DOHH2 (cell line): ENCODE measurements at regions not wholly inside any gene's neighbourhood (a gene's known extent, or its start where the extent isn't known, plus 50 kb on each side); places are given as distances from the start of the nearest gene placed in this dataset.
"Not testable (repeated sequence)": the region's sequence is repeated elsewhere in the genome, so short reads cannot be mapped to it uniquely, and the experiment has no call there.

Source experiments
- H3F3A ChIP-seq: fragments of 200-600 bp; sonication (generic), shearing (Covaris generic); 2 replicates; pipeline ENCODE4 v1.6.0; 2016; ENCODE audit warnings: antibody characterized with exemption, mild to moderate bottlenecking; ENCODE audit not compliant: control insufficient read depth, insufficient read depth
- H3K27ac ChIP-seq: fragments of 200-600 bp; sonication (generic); 2 replicates; pipeline ENCODE4 v1.5.1; 2014; ENCODE audit warnings: low read depth, mild to moderate bottlenecking, low read length, moderate library complexity
- H3K27me3 ChIP-seq: fragments of 200-600 bp; sonication (generic); 2 replicates; pipeline ENCODE4 v1.6.1; 2014; ENCODE audit warnings: mild to moderate bottlenecking, low read length, mixed read lengths; ENCODE audit not compliant: control insufficient read depth
- H3K36me3 ChIP-seq: fragments of 200-600 bp; sonication (generic); 2 replicates; pipeline ENCODE4 v1.6.1; 2014; ENCODE audit warnings: mild to moderate bottlenecking, low read length, moderate library complexity, mixed read lengths; ENCODE audit not compliant: control insufficient read depth
- H3K4me1 ChIP-seq: fragments of 200-600 bp; sonication (generic); 2 replicates; pipeline ENCODE4 v1.6.1; 2014; ENCODE audit warnings: mild to moderate bottlenecking, low read length, mixed read lengths; ENCODE audit not compliant: control insufficient read depth
- H3K4me2 ChIP-seq: fragments of 200-600 bp; sonication (generic); 2 replicates; pipeline ENCODE4 v1.6.0; 2014; ENCODE audit warnings: mild to moderate bottlenecking, low read length, moderate library complexity
- H3K4me3 ChIP-seq: fragments of 200-600 bp; sonication (generic); 2 replicates; pipeline ENCODE4 v1.5.1; 2014; ENCODE audit warnings: mild to moderate bottlenecking, low read length, mixed read lengths
- H3K79me2 ChIP-seq: fragments of 200-600 bp; sonication (generic); 2 replicates; pipeline ENCODE4 v1.6.1; 2014; ENCODE audit warnings: mild to moderate bottlenecking, low read length, mixed read lengths; ENCODE audit not compliant: control insufficient read depth
- H3K9me2 ChIP-seq: fragments of 200-600 bp; sonication (generic); replicated peaks from 2 replicates; pipeline ENCODE4 v1.6.1; 2014; ENCODE audit warnings: mild to moderate bottlenecking, low read length, mixed read lengths; ENCODE audit not compliant: control insufficient read depth
- H3K9me3 ChIP-seq: fragments of 200-600 bp; sonication (generic); 2 replicates; pipeline ENCODE4 v1.6.1; 2014; ENCODE audit warnings: antibody characterized with exemption, low read length, mixed read lengths; ENCODE audit not compliant: control insufficient read depth, insufficient read depth
- H4K20me1 ChIP-seq: fragments of 200-600 bp; sonication (generic); 2 replicates; pipeline ENCODE4 v1.6.0; 2014; ENCODE audit warnings: low read depth, mild to moderate bottlenecking, antibody characterized with exemption, low read length, moderate library complexity; ENCODE audit not compliant: control insufficient read depth, insufficient read depth
- CTCF ChIP-seq: fragments of 200-600 bp; sonication (generic); IDR thresholded peaks from one replicate; pipeline ENCODE4 v1.5.1; 2014; ENCODE audit warnings: antibody characterized with exemption, mild to moderate bottlenecking, low read depth, low read length; ENCODE audit not compliant: poor library complexity, severe bottlenecking
- EZH2phosphoT487 ChIP-seq: fragments of 200-600 bp; sonication (generic); IDR thresholded peaks from 2 replicates; pipeline ENCODE4 v1.6.1; 2017; ENCODE audit warnings: borderline replicate concordance, mild to moderate bottlenecking, antibody characterized with exemption, low read length, moderate library complexity, mixed read lengths

DNA sequence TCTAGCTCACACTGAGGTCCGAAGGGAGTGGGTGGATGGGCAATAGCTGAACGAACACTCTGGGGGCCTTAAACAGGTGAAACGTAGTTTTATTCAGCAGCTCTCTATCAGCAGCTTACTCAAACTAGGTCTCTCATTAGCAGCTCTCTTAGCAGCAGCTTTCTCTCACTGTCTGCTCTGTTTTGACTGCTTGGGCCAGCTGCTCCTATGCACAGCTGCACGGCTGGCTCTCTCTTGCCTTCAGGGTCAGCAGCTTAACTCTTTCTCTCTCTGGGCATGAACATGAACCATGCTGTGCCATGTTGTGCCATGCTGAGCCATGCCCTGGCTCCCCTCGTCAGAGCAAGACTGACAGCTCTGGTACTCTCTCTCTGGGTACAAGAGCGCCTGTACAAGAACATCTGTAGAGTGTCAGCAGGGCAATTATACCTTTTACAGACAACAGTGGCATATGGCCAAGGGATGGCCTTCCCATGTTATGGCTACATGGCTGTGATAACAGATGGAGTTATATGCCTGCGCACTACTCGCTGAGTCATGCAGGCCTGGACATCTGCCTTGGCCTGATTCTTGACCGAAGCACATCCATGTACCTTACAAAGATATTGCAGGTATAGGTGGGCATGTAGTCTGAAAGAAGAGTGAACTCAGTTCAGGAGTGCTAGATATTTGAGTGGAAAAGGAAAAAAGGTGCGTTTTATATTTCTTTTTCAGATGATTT lies 152.4 kb downstream of the LEPR start:
- no peaks in the 10 kb centered on the region for H3K36me3 ChIP-seq
- no peaks in the 10 kb centered on the region for H3F3A ChIP-seq
- no peak overlapping the region for H3K27ac ChIP-seq
- H3K27me3 ChIP-seq, result no peaks in the 10 kb centered on the region
- H3K4me1 ChIP-seq, result no peaks in the 10 kb centered on the region
- no peaks in the 10 kb centered on the region for H3K79me2 ChIP-seq
- no peak overlapping the region for H3K4me3 ChIP-seq
- H3K9me2 ChIP-seq, result no peaks in the 10 kb centered on the region
- TF ChIP-seq EZH2phosphoT487 (no peak), CTCF (no peak)
- H3K9me3 ChIP-seq, result no peaks in the 10 kb centered on the region
- H3K4me2 ChIP-seq, result no peak overlapping the region
- no peaks in the 10 kb centered on the region for H4K20me1 ChIP-seq

GRCh38 chr1:65577278-65577677 lies 156.8 kb downstream of the LEPR start:
- no peaks in the 10 kb centered on the region for H3K9me2 ChIP-seq
- no peaks in the 10 kb centered on the region for H4K20me1 ChIP-seq
- H3K27me3 ChIP-seq, result no peaks in the 10 kb centered on the region
- no peaks in the 10 kb centered on the region for H3K36me3 ChIP-seq
- no peak overlapping the region for H3K4me3 ChIP-seq
- H3K4me1 ChIP-seq, result no peaks in the 10 kb centered on the region
- TF ChIP-seq EZH2phosphoT487 (no peak), CTCF (no peak)
- no peak overlapping the region for H3K27ac ChIP-seq
- H3K9me3 ChIP-seq, result no peaks in the 10 kb centered on the region
- no peaks in the 10 kb centered on the region for H3K79me2 ChIP-seq
- H3F3A ChIP-seq, result no peaks in the 10 kb centered on the region
- no peak overlapping the region for H3K4me2 ChIP-seq

- H3K4me3 ChIP-seq, result not testable (repeated sequence)
Measured at GRCh38 chr1:65577982-65578381, 157.5 kb downstream of the LEPR start.

DNA sequence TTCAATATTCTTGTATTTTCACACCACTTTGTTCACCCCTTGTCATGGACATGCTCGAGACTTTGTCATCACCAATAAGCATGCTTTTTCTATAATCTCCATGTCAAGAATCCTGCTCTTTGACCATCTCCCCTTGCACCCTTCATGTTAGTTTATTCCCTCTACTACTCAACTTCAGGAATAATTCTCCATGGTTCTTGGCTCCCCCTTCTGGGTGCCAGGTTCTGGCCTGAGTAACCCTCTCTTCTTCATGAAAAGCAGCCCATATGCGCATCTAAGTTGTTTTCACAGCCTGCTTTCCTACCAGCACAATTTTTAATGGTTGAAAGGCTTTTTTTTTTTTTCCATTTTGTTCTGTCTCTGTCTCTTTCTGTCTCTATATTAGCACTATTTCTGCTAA lies 160.7 kb downstream of the LEPR start:
- TF ChIP-seq CTCF (no peak), EZH2phosphoT487 (no peak)
- H3F3A ChIP-seq, result no peaks in the 10 kb centered on the region
- H3K79me2 ChIP-seq, result no peaks in the 10 kb centered on the region

More at GRCh38 chr1:65577982-65578381, 157.5 kb downstream of the LEPR start:
- H3K9me3 ChIP-seq, H3K36me3 ChIP-seq, H3F3A ChIP-seq, H3K9me2 ChIP-seq, H3K4me2 ChIP-seq, H4K20me1 ChIP-seq, H3K4me1 ChIP-seq, H3K79me2 ChIP-seq, H3K27me3 ChIP-seq, H3K27ac ChIP-seq: not testable (repeated sequence)

More for the DNA sequence above, 160.7 kb downstream of the LEPR start:
- Histone ChIP-seq H3K36me3 (no peaks in the 10 kb centered on the region), H4K20me1 (no peaks in the 10 kb centered on the region), H3K9me2 (no peaks in the 10 kb centered on the region), H3K27me3 (no peaks in the 10 kb centered on the region), H3K4me3 (no peak overlapping the region), H3K9me3 (no peaks in the 10 kb centered on the region), H3K27ac (no peak overlapping the region), H3K4me2 (no peak overlapping the region), H3K4me1 (no peaks in the 10 kb centered on the region)
